ENCODE measurements at regions not wholly inside any gene's neighbourhood (a gene's known extent, or its start where the extent isn't known, plus 50 kb on each side); places are given as distances from the start of the nearest gene placed in this dataset.

DNA sequence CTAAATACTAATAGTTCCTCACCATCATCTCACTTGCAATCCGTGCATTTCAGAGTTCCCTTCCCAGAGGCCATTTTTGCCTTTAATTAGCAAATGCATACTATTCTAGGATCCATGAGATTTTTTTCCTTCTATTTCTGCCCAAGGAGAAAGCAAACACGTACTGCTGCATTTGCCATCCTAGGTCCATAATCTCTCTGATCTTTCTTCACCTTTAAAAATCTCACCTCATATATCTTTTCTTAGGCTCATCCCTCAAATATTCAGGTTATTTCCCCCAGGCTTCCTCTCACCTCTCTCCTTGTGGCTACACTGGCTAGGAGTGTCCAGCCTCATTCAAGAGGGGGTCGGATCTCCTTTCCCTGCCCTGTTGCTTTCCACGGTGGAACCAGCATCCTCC lies 338.6 kb downstream of the SETD4 start:
- Histone ChIP-seq H3K4me3 (replicated peaks in 1 of 3; ENCODE audit: low read depth in 2 of 3, low read length in 3 of 3) (no peak overlapping the region), H3K9ac (ENCODE audit: insufficient read depth, low read length, poor library complexity, severe bottlenecking) (no peak overlapping the region), H3K4me2 (replicated peaks; ENCODE audit: extremely low read depth, low read length, poor library complexity, severe bottlenecking) (no peak overlapping the region), H3K27ac (ENCODE audit: low read depth in 1 of 2, low read length in 2 of 2) (no peak overlapping the region), H3K9me3 (replicated peaks in 1 of 2; ENCODE audit: control insufficient read depth in 1 of 2, insufficient read depth in 1 of 2, low read length in 2 of 2) (peaks cover 0 to 7% of the 10 kb centered on the region in 2 donors), H3K36me3 (replicated peaks in 1 of 2; ENCODE audit: control insufficient read depth in 1 of 2, insufficient read depth in 2 of 2, low read length in 2 of 2) (no peaks in the 10 kb centered on the region), H3K79me2 (ENCODE audit: insufficient read depth, low read length) (no peaks in the 10 kb centered on the region), H3K4me1 (ENCODE audit: control insufficient read depth in 1 of 2, insufficient read depth in 2 of 2, low read length in 2 of 2) (no peaks in the 10 kb centered on the region), H4K20me1 (ENCODE audit: insufficient read depth, low read length) (no peaks in the 10 kb centered on the region), H2AFZ (ENCODE audit: insufficient read depth, low read depth, low read length, poor library complexity, severe bottlenecking) (no peak overlapping the region), H3K27me3 (ENCODE audit: control insufficient read depth in 2 of 2, insufficient read depth in 2 of 2, low read length in 2 of 2) (no peaks in the 10 kb centered on the region)
- Mint-ChIP-seq H3K27ac (no peak overlapping the region), H3K36me3 (no peaks in the 10 kb centered on the region), H3K4me1 (peaks cover 17% of the 10 kb centered on the region), H3K27me3 (ENCODE audit: low read depth in 3 of 3) (peaks cover 1 to 3% (median 2%) of the 10 kb centered on the region in 3 donors), H3K9me3 (peaks cover 2 to 12% (median 7%) of the 10 kb centered on the region in 7 donors), H3K4me3 (no peak overlapping the region)
- DNase-seq: no peak
- TF ChIP-seq, protein P1, sequence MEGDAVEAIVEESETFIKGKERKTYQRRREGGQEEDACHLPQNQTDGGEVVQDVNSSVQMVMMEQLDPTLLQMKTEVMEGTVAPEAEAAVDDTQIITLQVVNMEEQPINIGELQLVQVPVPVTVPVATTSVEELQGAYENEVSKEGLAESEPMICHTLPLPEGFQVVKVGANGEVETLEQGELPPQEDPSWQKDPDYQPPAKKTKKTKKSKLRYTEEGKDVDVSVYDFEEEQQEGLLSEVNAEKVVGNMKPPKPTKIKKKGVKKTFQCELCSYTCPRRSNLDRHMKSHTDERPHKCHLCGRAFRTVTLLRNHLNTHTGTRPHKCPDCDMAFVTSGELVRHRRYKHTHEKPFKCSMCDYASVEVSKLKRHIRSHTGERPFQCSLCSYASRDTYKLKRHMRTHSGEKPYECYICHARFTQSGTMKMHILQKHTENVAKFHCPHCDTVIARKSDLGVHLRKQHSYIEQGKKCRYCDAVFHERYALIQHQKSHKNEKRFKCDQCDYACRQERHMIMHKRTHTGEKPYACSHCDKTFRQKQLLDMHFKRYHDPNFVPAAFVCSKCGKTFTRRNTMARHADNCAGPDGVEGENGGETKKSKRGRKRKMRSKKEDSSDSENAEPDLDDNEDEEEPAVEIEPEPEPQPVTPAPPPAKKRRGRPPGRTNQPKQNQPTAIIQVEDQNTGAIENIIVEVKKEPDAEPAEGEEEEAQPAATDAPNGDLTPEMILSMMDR (IDR thresholded peaks at IDR 0.05): no peak
- 94% methylated on average over 4 of the region's 4 CpGs for WGBS (ENCODE audit: insufficient coverage)
- intact Hi-C loops (cut with micrococcal nuclease): no loop called here

GRCh38 chr21:35720208-35720731 lies 340.1 kb downstream of the SETD4 start:
- Mint-ChIP-seq H3K9me3 (peaks cover 2 to 10% (median 7%) of the 10 kb centered on the region in 7 donors), H3K36me3 (no peaks in the 10 kb centered on the region), H3K27me3 (ENCODE audit: low read depth in 3 of 3) (peaks cover 1 to 3% (median 2%) of the 10 kb centered on the region in 3 donors), H3K27ac (no peak overlapping the region), H3K4me3 (peak overlapping the region in 1 of 2 donors; percentile 29), H3K4me1 (peaks cover 17% of the 10 kb centered on the region)
- H3K4me3 ChIP-seq (replicated peaks in 1 of 3; ENCODE audit: low read depth in 2 of 3, low read length in 3 of 3): no peak overlapping the region
- no peaks in the 10 kb centered on the region for H3K36me3 ChIP-seq (replicated peaks in 1 of 2; ENCODE audit: control insufficient read depth in 1 of 2, insufficient read depth in 2 of 2, low read length in 2 of 2)
- H4K20me1 ChIP-seq (ENCODE audit: insufficient read depth, low read length): no peaks in the 10 kb centered on the region
- H3K4me1 ChIP-seq (ENCODE audit: control insufficient read depth in 1 of 2, insufficient read depth in 2 of 2, low read length in 2 of 2): no peaks in the 10 kb centered on the region
- no peak overlapping the region for H3K4me2 ChIP-seq (replicated peaks; ENCODE audit: extremely low read depth, low read length, poor library complexity, severe bottlenecking)
- intact Hi-C loops (cut with micrococcal nuclease): no loop called here
- WGBS (ENCODE audit: insufficient coverage): 13% methylated on average over 4 of the region's 6 CpGs
- DNase-seq: no peak
- H3K9ac ChIP-seq (ENCODE audit: insufficient read depth, low read length, poor library complexity, severe bottlenecking): no peak overlapping the region
- H2AFZ ChIP-seq (ENCODE audit: insufficient read depth, low read depth, low read length, poor library complexity, severe bottlenecking): no peak overlapping the region
- H3K27ac ChIP-seq (ENCODE audit: low read depth in 1 of 2, low read length in 2 of 2): no peak overlapping the region
- peaks cover 0 to 7% of the 10 kb centered on the region in 2 donors for H3K9me3 ChIP-seq (replicated peaks in 1 of 2; ENCODE audit: control insufficient read depth in 1 of 2, insufficient read depth in 1 of 2, low read length in 2 of 2)
- TF ChIP-seq, protein P1 (IDR thresholded peaks at IDR 0.05): no peak
- no peaks in the 10 kb centered on the region for H3K79me2 ChIP-seq (ENCODE audit: insufficient read depth, low read length)
- no peaks in the 10 kb centered on the region for H3K27me3 ChIP-seq (ENCODE audit: control insufficient read depth in 2 of 2, insufficient read depth in 2 of 2, low read length in 2 of 2)

Measured in CD14-positive monocyte (primary cell).